HG03097 (cell line): ENCODE measurements at regions not wholly inside any gene's neighbourhood (a gene's known extent, or its start where the extent isn't known, plus 50 kb on each side); places are given as distances from the start of the nearest gene placed in this dataset.
"Not testable (repeated sequence)": the region's sequence is repeated elsewhere in the genome, so short reads cannot be mapped to it uniquely, and the experiment has no call there.

Experiments
- ATAC-seq: cut with Tn5 transposase; IDR thresholded peaks from one replicate; pipeline ENCODE4 v1.9.1; 2021; ENCODE audit not compliant: unreplicated experiment, low FRiP score

DNA sequence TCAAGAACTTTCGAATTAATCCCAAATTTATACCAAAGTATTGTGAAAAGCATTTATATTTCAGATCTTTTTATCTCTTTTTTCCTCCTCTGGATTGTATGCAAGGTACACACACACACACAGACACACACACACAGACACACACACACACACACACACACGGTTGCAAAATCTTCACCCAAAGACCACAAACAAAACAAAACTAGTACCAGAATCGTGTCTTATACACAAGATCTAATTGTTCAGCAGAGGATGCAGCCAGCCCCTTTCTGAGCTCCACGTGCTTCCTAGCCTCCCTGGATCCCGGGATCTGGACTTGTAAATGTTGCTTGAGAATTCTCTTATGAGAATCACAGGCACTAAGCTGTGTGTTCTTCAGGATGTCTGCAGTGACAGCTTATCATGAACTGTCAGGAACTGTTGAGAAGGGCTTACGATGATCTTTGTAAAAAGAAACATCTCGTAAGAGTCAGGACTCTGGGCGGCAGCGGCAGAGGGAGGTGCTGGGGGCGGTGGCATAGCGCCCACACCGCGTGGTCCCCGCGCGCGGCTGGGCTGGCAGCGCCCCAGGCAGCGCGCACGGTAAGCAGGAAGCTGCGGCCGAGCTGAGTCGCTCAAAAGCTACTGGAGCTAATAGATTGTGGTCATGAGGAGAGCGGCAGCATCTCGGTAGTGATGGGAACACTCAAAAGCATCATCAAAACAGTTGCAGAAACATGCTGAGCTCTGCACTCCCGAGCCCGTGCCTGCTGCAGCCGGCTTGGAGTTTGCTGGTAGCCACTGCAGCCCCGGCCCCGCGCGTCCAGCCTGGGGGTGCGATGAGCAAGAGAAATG lies 277.6 kb downstream of the GATA3 start:
- ATAC-seq: no peak

DNA sequence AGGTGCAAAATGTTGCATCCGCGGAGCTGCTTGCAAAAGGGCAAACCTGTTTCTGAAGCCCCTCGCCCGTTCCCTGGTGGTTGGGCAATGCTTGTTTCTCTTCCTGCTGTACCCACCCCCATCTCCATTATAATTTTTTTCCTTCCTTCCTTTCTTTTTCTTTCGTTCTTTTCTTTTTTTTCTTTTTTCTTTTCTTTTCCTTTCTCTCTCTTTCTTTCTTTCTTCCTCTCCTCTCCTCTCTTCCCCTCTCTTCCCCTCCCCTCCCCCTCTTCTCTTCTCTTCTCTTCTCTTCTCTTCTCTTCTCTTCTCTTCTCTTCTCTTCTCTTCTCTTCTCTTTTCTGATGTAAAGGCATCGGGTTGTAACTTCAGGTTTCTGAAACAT lies 278.2 kb downstream of the GATA3 start:
- no peak for ATAC-seq

DNA sequence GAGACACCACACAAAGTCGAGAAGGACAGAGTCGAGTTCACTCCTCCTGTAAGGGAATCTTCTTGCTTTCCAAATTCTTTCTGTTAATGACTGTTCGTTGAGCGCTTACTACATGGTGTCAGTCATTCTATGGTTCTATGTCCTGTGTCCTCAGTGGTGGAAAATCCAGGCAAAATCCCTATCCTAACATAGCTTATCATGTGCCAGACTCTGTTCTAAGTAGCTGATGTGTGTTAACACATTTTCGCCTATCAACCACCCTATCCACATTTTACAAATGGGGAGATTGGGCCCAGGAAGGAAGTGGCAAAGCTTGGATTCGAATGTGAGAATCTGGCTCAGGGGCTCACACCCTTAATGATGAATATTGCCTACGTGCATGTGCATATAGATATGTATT lies 280.1 kb downstream of the GATA3 start:
- ATAC-seq: no peak

DNA sequence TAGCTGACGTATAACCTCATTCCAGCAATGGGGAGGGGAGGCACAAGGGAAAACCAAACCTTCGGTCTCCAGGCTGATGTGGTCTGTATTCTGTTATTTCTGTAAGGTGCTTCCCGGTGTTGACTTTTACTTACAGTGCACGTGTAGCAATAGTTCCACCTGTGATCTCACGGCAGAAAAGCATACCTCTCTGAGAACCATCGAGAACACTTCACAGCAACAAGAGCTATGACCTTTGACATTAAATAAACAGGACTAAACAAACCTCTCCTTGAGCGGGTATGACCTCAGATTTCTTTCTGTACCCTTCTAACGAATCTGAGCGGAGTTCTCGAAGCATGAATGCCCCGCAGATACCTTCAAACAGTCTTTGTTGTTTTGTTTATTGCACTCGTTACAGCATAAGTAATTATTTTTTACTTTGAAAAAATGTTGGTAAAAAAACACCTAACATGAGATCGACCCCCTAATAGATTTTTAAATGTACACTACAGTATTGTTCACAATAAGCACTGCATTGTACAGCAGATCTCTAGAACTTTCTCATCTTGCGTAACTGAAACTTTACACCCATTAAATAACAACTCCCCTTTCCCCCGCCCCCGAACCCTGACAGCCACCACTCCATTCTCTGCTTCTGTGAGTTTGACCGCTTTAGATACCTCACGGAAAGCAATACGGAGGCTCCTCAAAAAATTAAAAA lies 282.3 kb downstream of the GATA3 start:
- ATAC-seq: no peak

DNA sequence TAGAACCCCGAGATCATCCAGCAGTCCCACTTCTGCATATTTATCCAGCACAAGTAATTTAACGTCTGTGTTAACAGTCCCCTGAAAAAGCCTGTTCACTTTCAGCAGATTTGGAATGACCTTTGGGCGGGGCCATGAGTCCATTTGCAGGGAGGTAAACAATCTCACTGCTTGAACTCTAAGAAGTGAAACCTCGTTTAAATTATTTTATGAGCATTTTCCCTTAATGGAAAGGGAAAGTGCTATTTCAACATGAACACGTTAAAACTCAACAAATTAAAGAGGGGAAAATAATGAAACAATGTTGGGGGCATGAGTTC lies 282.8 kb downstream of the GATA3 start:
- ATAC-seq: no peak

DNA sequence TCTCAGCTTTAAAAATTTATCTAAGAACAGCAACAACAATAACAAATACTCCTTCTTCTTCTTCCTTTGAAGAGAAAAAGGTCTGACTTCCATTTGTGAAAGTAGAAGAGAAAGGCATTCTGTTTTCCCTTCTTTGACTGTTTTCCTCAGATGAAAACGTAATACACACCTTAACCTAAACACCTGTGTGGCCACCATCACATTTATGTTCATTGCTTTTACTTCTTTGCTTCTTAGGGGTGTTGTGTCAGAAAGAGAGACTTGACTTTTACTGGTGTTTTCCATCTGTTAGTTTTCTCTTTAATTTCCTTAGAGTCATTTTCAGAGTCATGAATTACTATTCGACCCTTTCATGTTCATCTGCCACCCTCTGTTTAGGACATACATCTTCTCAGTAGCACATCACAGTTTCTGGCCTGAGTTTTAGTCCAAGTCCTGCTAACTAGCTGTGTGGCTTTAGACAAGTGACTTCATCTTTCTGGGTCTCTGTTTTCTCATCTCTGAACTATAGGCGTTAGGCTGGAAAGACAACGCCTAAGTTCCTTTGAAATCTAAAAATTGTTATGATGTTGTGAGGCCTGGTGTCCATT lies 283.8 kb downstream of the GATA3 start:
- no peak for ATAC-seq

DNA sequence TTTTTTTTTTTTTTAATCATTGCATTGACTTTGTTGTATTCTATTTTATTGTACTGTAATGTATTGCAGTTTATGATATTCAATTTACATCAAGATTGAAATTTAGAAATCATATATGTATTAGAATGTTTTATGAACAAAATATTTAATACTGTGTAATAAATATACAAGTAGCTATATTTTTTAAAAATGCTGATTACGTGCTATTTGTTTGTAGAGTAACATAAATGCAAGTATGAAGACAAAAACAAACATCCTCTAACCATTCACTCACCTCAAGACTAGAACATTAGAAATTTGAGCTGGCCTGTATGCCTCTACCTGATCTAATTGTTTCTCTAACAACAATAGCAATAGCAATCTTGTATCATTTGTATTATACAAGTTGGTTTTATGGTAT lies 290.3 kb downstream of the GATA3 start:
- no peak for ATAC-seq

DNA sequence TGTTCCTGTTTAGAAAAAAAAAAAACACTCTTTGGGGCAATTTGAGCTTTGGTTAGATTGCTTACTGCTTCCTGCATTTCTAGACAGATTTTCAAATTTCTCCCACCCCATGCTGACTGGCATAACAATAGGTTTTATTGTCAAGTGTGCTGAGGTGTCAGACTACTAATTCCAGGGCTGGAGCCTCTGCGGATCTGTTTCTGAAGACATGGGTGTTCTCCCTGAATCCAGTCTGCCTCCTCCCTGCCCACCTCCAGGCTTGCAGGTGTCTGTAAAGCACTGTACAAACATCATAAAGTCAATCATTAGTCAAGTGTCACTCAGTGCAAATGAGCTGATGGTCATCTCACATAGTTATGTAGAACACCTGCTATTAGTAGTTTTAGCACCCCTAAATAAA lies 292.4 kb downstream of the GATA3 start:
- ATAC-seq: no peak

DNA sequence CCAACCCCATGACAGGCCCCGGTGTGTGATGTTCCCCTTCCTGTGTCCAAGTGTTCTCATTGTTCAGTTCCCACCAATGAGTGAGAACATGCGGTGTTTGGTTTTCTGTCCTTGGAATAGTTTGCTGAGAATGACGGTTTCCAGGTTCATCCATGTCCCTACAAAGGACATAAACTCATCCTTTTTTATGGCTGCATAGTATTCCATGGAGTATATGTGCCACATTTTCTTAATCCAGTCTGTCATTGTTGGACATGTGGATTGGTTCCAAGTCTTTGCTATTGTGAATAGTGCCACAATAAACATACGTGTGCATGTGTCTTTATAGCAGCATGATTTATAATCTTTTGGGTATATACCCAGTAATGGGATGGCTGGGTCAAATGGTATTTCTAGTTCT lies 293.1 kb downstream of the GATA3 start:
- ATAC-seq: not testable (repeated sequence)

DNA sequence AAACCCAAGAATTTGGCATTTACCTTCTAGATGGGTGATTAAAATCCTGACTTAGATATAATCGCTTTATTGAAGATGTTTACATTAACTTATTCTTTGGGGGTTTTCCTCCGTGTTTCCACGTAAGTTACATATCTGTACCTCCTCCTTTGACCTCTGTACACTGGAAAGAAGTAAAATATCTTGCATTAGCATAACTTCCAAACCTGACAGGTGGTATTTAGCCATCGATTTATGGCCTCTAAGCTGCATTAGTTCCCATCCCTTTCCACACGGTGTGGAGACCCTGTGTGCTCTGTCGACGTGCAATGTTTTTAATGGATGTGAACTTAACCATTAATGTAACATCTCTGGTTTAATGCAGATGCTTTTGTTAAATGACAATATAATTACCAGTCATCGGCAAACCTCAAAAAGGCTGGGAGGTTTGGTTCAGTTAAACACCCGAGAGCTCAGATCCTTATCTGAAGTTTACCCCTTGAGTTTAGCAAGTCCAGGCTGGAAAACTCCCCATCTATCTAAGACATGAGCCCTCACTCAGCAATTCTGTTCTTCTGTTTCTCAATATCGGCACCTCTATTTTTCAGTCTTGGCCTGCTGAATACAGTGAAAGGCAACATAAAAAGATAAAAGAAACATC lies 295.2 kb downstream of the GATA3 start:
- ATAC-seq: no peak

DNA sequence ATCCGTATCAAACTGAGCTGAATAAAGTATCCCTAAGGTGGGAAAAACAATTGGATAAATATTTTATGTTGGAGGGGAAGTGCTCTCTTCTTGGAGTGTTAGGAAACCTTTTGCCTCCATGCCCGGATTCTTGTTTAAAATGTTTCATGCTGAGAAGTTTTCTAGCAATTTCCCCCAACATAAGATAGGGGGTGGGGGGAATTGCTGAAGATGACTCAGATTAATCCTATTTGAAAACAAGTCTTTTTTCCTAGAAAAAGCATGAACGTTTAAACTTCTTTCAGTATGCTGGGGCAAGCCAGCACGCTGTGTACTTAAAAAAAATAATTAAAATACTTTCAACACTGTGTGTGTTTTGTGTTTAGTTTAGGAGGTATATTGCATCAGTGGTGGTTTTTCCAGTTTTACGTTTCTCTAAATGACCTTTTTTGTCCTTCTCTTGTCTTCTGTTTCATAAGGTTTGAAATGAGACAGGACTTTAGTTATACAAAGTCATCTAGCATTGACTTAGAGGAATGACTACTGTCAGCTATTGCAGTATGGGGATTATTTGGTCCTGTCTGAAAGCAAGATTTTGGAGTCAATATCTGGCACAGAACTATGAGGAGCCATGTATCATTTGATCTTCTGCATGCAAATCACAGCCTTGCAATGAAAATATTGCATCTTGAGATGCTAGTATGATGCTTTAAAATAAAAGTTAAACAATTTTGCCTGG lies 295.9 kb downstream of the GATA3 start:
- ATAC-seq: no peak

DNA sequence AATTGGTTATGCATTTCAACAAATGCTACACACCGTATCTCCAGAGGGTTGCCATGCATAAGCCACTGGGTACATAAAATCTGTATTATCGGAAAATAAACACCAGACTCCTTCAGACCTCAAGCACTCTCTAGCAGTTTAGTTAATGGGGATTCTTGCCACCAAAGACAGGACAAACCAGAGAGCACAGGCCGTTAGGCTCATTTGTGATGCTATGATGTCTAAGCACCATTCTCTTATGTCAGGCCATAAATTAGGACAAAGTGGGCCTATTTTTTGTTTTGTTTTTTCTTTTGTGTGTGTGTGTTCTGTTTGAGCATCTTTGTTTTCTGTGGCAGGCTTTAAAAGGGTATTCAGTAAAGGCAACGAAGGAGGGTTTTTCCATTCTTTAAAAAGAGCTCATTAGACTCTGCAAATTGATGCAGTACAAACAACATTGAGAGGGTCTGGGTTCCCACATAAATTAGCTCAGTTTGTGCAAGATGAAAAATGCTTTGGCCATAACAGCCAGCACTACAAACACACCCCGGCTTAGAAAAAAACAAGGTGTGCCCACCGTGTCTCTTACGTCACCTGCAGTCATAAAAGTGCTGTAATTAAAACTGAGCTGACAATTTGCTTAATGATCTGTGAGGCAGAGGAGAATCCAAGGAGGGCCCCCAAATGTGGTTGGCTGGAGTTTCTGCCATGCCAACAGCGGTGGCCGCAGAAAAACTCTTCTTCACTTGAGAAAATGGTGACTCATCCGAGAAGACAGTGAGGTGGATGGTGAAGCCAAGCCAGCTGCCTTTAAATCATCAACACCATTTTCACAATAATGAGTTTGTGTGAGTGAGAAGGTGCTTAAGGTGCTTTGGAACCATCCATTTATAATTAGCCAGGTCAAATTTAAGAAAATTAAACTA lies 297.9 kb downstream of the GATA3 start:
- ATAC-seq: no peak

DNA sequence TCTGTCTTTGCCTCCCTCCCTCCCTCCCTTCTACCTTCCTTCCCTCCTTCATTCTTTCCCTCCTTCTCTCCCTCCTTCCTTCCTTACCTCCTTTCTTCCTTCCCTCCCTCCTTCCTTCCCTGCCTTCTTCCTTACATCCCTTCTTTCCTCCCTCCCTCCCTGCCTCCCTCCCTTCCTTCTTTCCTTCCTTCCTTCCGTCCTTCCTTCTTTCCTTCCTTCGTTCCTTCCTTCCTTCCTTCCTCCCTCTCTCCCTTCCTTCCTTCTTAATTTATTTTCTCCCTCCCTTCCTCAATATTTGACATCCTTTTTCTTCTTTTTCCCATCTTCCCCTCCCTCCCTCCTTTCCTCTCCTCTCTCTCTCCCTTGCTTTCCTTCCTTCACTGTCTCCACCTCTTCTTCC lies 301.8 kb downstream of the GATA3 start:
- ATAC-seq: no peak

DNA sequence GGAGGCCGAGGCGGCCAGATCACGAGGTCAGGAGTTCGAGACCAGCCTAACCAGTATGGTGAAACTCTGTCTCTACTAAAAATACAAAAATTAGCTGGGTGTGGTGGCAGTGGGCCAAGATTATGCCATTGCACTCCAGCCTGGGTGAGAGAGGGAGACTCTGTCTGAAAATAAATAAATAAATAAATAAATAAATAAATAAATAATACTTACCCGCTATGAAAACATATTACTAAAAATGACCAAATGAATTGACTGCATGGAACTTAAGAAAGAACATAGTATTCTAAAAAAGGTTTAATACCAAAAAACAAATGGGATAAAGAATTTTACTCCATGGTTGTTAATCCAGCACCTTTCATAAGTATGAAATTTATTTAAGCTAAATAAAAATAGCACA lies 305.0 kb downstream of the GATA3 start:
- ATAC-seq: no peak

DNA sequence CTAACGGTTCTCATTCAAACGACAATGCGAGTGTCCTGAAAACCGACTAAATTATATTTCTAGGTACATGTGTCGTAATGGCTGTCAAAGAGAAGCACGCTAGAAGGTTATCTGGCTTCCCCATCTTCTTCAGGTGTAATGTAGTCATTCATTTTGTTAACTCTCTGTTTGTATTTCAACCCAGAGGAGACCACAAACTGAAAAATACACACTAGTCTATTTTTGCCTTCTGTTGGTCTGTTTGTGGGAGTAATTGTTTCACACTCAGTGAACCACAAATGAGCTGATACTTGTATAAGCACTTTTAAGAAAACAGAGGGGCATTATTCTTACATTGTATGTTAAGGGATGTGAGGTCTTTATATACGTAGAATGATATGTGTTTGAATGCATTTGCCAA lies 305.9 kb downstream of the GATA3 start:
- ATAC-seq: no peak

DNA sequence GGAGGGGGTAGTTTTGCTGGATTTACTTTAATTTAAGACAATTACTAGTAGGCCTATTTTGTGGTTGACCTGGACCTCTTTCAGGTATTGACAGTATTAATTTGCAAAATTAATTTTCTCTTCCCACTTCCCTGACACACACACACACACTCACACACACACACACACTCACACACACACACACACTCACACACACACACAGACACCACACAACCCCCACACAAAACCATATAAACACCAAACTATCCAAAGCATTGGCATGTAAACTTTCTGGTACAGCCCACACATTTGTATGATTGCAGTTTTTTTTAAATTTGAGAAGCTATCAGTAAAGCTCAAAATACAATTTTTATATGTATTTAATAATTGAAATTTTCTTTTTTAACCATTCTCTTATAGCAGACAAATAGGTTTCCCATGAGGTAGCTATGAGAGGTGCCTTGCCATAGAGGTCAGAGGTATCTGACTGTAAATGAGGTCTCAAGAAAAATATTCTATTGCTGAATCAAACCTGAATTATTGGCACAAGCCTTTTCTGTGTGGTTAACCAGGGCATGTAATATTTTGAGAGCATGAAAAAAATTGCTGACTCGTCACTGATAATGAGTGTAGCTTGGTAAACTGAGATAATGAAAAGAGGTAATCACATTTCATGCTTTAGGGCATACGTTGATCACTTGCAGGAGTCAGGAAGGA lies 306.5 kb downstream of the GATA3 start:
- no peak for ATAC-seq

DNA sequence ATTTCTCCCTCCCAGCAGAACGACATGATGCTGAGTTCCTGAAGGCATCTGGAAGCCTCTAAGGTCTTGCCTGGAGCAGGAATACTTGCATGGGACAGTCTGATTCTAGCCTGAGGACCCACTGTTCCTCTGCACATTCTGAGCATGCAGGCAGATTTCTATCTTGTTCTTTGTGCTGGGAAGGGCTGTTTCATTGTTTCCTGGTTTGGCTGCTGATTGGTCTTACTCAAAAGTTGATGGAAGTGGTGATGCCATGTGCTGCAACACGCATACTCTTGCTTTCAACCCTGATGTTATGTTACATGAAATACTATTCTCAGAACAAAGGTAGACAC lies 307.0 kb downstream of the GATA3 start:
- ATAC-seq: no peak

DNA sequence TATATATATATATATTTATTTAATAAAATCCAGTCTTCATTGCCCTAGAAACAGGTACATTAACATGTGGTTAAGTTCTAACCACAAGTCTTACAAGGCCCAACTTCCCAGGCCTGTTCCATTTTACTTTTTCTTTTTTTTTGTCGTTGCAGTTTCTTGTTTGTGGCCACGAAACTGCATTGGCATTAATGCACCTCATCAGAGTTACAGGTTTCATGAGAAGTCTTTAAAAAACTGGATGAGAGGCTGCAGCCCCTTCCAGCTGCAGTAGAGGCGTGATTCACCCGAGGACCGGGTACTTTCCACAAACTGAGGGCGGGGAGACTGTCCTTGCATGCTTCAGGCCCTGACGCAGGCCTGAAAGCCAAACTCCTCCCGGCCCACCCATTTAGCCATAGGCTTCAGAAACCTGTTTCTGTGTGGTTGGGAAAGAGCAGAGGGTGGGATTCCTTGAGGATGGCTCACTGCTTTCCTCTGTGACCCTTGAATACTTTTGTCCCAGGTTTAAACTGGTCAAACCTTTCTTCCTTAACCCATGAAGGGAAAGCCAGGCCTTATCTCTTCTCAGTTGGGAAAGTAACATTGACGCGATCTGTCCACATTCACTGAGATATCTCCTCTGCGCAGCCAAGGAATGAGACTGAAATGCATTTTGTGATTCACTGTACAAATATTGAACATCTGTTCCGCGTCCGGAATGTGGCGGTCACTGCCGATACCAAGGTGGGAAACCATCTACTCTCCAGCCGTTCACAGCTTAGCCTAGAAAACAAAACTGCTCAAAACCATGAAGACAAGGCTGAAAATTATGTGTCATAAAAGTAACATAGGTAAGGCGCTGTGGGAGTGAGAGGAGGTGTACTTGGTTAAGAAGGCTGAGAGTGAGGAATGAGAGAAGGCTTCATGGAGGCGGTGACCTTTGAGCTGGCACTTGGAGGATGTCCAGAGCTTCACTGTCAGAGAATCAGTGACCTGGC lies 311.7 kb downstream of the GATA3 start:
- ATAC-seq: no peak
